CD4-positive, alpha-beta T cell treated with Interleukin-6 for 4 hours (primary cell): ENCODE measurements at regions not wholly inside any gene's neighbourhood (a gene's known extent, or its start where the extent isn't known, plus 50 kb on each side); places are given as distances from the start of the nearest gene placed in this dataset.

ENCODE experiments used
- DNase-seq: peaks from one replicate; pipeline ENCODE4 v3.0.0-alpha.2; 2020; ENCODE audit warnings: mixed read lengths

GRCh38 chr2:219905640-219906039 is 278.2 kb downstream of the SLC4A3 start:
- DNase-seq, result no peak

GRCh38 chr2:219906114-219907010 is 278.9 kb downstream of the SLC4A3 start:
- no peak for DNase-seq

- no peak for DNase-seq
Measured at GRCh38 chr2:219907011-219907365, 279.6 kb downstream of the SLC4A3 start.

- no peak for DNase-seq
Measured at GRCh38 chr2:219908538-219908937, 281.1 kb downstream of the SLC4A3 start.

GRCh38 chr2:219911541-219911940 is 284.1 kb downstream of the SLC4A3 start:
- DNase-seq, result no peak

- no peak for DNase-seq
Measured at GRCh38 chr2:219912491-219912921, 285.1 kb downstream of the SLC4A3 start.

- no peak for DNase-seq
Measured at GRCh38 chr2:219914577-219914976, 287.1 kb downstream of the SLC4A3 start.

- no peak for DNase-seq
Measured at GRCh38 chr2:219916281-219916680, 288.9 kb downstream of the SLC4A3 start.

GRCh38 chr2:219916726-219917440 is 289.5 kb downstream of the SLC4A3 start:
- DNase-seq, result no peak

- no peak for DNase-seq
Measured at GRCh38 chr2:219918254-219918653, 290.8 kb downstream of the SLC4A3 start.

- DNase-seq, result no peak
Measured at GRCh38 chr2:219918944-219919343, 291.5 kb downstream of the SLC4A3 start.

- no peak for DNase-seq
Measured at GRCh38 chr2:219919506-219919905, 292.1 kb downstream of the SLC4A3 start.

- DNase-seq, result no peak
Measured at GRCh38 chr2:219929835-219930234, 302.4 kb downstream of the SLC4A3 start.

- no peak for DNase-seq
Measured at GRCh38 chr2:219939647-219940046, 312.2 kb downstream of the SLC4A3 start.

GRCh38 chr2:219944866-219945265 is 317.4 kb downstream of the SLC4A3 start:
- no peak for DNase-seq

- DNase-seq, result no peak
Measured at GRCh38 chr2:219946021-219946420, 318.6 kb downstream of the SLC4A3 start.

GRCh38 chr2:219946529-219946928 is 319.1 kb downstream of the SLC4A3 start:
- no peak for DNase-seq

GRCh38 chr2:219947575-219947974 is 320.1 kb downstream of the SLC4A3 start:
- DNase-seq, result no peak

GRCh38 chr2:219949053-219949452 is 321.6 kb downstream of the SLC4A3 start:
- no peak for DNase-seq

GRCh38 chr2:219951099-219951498 is 323.7 kb downstream of the SLC4A3 start:
- DNase-seq, result no peak

- no peak for DNase-seq
Measured at GRCh38 chr2:219954331-219954730, 326.9 kb downstream of the SLC4A3 start.

- DNase-seq, result no peak
Measured at GRCh38 chr2:219957820-219958219, 330.4 kb downstream of the SLC4A3 start.

- DNase-seq, result no peak
Measured at GRCh38 chr2:219958941-219959340, 331.5 kb downstream of the SLC4A3 start.

- DNase-seq, result no peak
Measured at GRCh38 chr2:219959471-219959870, 332.0 kb downstream of the SLC4A3 start.
